Keratinocyte (primary cell): ENCODE measurements at regions not wholly inside any gene's neighbourhood (a gene's known extent, or its start where the extent isn't known, plus 50 kb on each side); places are given as distances from the start of the nearest gene placed in this dataset.

Experiments
- DNase-seq: peaks from one replicate; pipeline ENCODE4 v3.0.0-alpha.2; 2011; ENCODE audit warnings: low read depth, missing footprints, low spot score
- FAIRE-seq: peaks from 2 replicates; lab custom pipeline; 2011; peaks lifted over from hg19 to GRCh38; lab: Jason Lieb, UNC
- H2AFZ ChIP-seq: 2 replicates; pipeline ENCODE4 v1.6.0; 2012; ENCODE audit warnings: low read length, control low read depth, inconsistent platforms; ENCODE audit not compliant: control insufficient read depth
- H3K27ac ChIP-seq: 2 replicates; pipeline ENCODE4 v1.5.1; 2011; ENCODE audit warnings: low read length; ENCODE audit not compliant: control insufficient read depth, insufficient read depth
- H3K27me3 ChIP-seq: 3 replicates; pipeline ENCODE4 v1.6.0; 2011; ENCODE audit warnings: low read length; ENCODE audit not compliant: control insufficient read depth, insufficient read depth; ENCODE audit errors: extremely low read depth
- H3K36me3 ChIP-seq, 2 experiments: 2 replicates in 1 of 2; 3 replicates in 1 of 2; pipeline ENCODE4 v1.5.1; 2011; ENCODE audit warnings: low read length in 2 of 2, mild to moderate bottlenecking in 1 of 2; ENCODE audit not compliant: control insufficient read depth in 2 of 2, insufficient read depth in 2 of 2; ENCODE audit errors: extremely low read depth in 1 of 2
- H3K4me1 ChIP-seq: 3 replicates; pipeline ENCODE4 v1.5.1; 2011; ENCODE audit warnings: low read length; ENCODE audit not compliant: control insufficient read depth, insufficient read depth; ENCODE audit errors: extremely low read depth
- H3K4me2 ChIP-seq: 3 replicates; pipeline ENCODE4 v1.6.0; 2011; ENCODE audit warnings: low read depth, low read length; ENCODE audit not compliant: control insufficient read depth, insufficient read depth; ENCODE audit errors: extremely low read depth
- H3K4me3 ChIP-seq, 3 experiments: fragments of 200-600 bp in 1 of 3; sonication (generic) in 1 of 3; 2 replicates in 2 of 3; 3 replicates in 1 of 3; pipeline ENCODE4 v1.5.1; 2011 to 2016; ENCODE audit warnings: low read length in 3 of 3, mild to moderate bottlenecking in 3 of 3, control low read depth in 2 of 3, inconsistent platforms in 1 of 3, low read depth in 1 of 3, mixed read lengths in 1 of 3, mixed run types in 1 of 3, moderate library complexity in 1 of 3; ENCODE audit not compliant: control insufficient read depth in 2 of 3, insufficient read depth in 2 of 3; ENCODE audit errors: extremely low read depth in 1 of 3
- H3K79me2 ChIP-seq: 2 replicates; pipeline ENCODE4 v1.6.0; 2012; ENCODE audit warnings: low read length; ENCODE audit not compliant: control insufficient read depth, insufficient read depth
- H3K9ac ChIP-seq: 3 replicates; pipeline ENCODE4 v1.6.0; 2011; ENCODE audit warnings: low read length; ENCODE audit not compliant: control insufficient read depth, insufficient read depth; ENCODE audit errors: extremely low read depth
- H3K9me1 ChIP-seq: 3 replicates; pipeline ENCODE4 v1.6.0; 2011; ENCODE audit warnings: low read length; ENCODE audit not compliant: control insufficient read depth, insufficient read depth; ENCODE audit errors: extremely low read depth
- H3K9me3 ChIP-seq: 2 replicates; pipeline ENCODE4 v1.5.1; 2012; ENCODE audit warnings: low read depth, low read length; ENCODE audit not compliant: control insufficient read depth
- H4K20me1 ChIP-seq: 3 replicates; pipeline ENCODE4 v1.6.0; 2011; ENCODE audit warnings: low read length; ENCODE audit not compliant: control insufficient read depth, insufficient read depth; ENCODE audit errors: extremely low read depth
- EZH2 ChIP-seq: IDR thresholded peaks from one replicate; pipeline ENCODE4 v1.6.1; 2012; ENCODE audit warnings: inconsistent platforms, mild to moderate bottlenecking, low read length, moderate library complexity
- dilution Hi-C: fragments of 300-500 bp; cut with MboI; formaldehyde crosslinking; loops from one replicate; pipeline ENCODE4 v1.7.0; 2020; ENCODE audit warnings: low sequenced_read_pairs; ENCODE audit not compliant: extremely low pct_ligation_motif_present
- TF ChIP-seq, protein P1 (sequence below), 3 experiments: IDR thresholded peaks in 1 of 3; conservative IDR thresholded peaks in 1 of 3; optimal IDR thresholded peaks in 1 of 3; 2 replicates in 2 of 3; 3 replicates in 1 of 3; pipeline versions ENCODE3 to v1.5.1; 2011; ENCODE audit warnings: low read length in 3 of 3, mild to moderate bottlenecking in 3 of 3, moderate library complexity in 2 of 3, control low read depth in 1 of 3, inconsistent platforms in 1 of 3; ENCODE audit not compliant: insufficient read depth in 2 of 3; ENCODE audit errors: extremely low read depth in 1 of 3

DNA sequence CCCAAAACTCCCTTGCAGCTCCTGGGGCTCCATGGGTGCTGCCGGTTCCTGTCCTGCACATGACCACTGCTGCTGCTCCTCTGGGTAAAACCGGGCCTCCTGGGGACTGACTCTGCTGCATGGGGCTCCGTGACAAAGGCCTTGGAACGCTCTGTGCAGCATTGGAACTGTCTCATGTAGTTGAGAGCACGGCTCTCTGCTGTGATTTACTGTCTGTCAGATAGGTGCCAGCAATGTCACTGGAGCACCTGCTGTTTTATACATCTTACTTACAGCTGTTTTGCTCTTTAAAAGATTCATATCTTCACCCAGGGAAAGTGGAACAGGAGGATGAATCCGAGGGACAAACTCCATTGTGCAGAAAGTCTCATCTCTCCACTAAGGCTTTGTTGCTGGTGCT lies 138.1 kb downstream of the YIPF5 start:
- no peak for FAIRE-seq
- Histone ChIP-seq H3K9me1 (no peaks in the 10 kb centered on the region), H3K4me3 (no peak overlapping the region), H2AFZ (no peak overlapping the region), H3K9me3 (no peaks in the 10 kb centered on the region), H3K27ac (no peak overlapping the region), H3K4me1 (no peaks in the 10 kb centered on the region), H4K20me1 (no peaks in the 10 kb centered on the region), H3K9ac (no peak overlapping the region), H3K36me3 (no peaks in the 10 kb centered on the region), H3K79me2 (no peaks in the 10 kb centered on the region), H3K27me3 (no peaks in the 10 kb centered on the region), H3K4me2 (no peak overlapping the region)
- TF ChIP-seq, protein P1, sequence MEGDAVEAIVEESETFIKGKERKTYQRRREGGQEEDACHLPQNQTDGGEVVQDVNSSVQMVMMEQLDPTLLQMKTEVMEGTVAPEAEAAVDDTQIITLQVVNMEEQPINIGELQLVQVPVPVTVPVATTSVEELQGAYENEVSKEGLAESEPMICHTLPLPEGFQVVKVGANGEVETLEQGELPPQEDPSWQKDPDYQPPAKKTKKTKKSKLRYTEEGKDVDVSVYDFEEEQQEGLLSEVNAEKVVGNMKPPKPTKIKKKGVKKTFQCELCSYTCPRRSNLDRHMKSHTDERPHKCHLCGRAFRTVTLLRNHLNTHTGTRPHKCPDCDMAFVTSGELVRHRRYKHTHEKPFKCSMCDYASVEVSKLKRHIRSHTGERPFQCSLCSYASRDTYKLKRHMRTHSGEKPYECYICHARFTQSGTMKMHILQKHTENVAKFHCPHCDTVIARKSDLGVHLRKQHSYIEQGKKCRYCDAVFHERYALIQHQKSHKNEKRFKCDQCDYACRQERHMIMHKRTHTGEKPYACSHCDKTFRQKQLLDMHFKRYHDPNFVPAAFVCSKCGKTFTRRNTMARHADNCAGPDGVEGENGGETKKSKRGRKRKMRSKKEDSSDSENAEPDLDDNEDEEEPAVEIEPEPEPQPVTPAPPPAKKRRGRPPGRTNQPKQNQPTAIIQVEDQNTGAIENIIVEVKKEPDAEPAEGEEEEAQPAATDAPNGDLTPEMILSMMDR (optimal IDR thresholded peaks at IDR 0.05 in 1 of 3, IDR thresholded peaks at IDR 0.05 in 1 of 3, conservative IDR thresholded peaks at IDR 0.05 in 1 of 3; ENCODE audit: extremely low read depth in 1 of 3, insufficient read depth in 2 of 3, low read length in 3 of 3), result no peak
- no peak for TF ChIP-seq EZH2
- no peak for DNase-seq
- dilution Hi-C loops, result no loop called here

GRCh38 chr5:144033486-144033885 lies 137.0 kb downstream of the YIPF5 start:
- Histone ChIP-seq H3K4me2 (no peak overlapping the region), H3K27ac (no peak overlapping the region), H3K27me3 (no peaks in the 10 kb centered on the region), H4K20me1 (no peaks in the 10 kb centered on the region), H2AFZ (no peak overlapping the region), H3K9ac (no peak overlapping the region), H3K9me3 (no peaks in the 10 kb centered on the region), H3K79me2 (no peaks in the 10 kb centered on the region), H3K4me3 (no peak overlapping the region), H3K36me3 (no peaks in the 10 kb centered on the region), H3K9me1 (no peaks in the 10 kb centered on the region), H3K4me1 (no peaks in the 10 kb centered on the region)
- dilution Hi-C loops, result no loop called here
- TF ChIP-seq, protein P1 (optimal IDR thresholded peaks at IDR 0.05 in 1 of 3, IDR thresholded peaks at IDR 0.05 in 1 of 3, conservative IDR thresholded peaks at IDR 0.05 in 1 of 3; ENCODE audit: extremely low read depth in 1 of 3, insufficient read depth in 2 of 3, low read length in 3 of 3), result no peak
- no peak for DNase-seq
- no peak for FAIRE-seq
